Liver (tissue), 8 donors: ENCODE measurements at regions not wholly inside any gene's neighbourhood (a gene's known extent, or its start where the extent isn't known, plus 50 kb on each side); places are given as distances from the start of the nearest gene placed in this dataset.

Experiments used
- DNase-seq: peaks from one replicate; pipeline ENCODE4 v3.0.0-alpha.2; 2017; ENCODE audit warnings: low spot score
- H3K27ac ChIP-seq, 2 donors: one replicate each; pipeline ENCODE4 v1.7.0; 2013; ENCODE audit warnings: inconsistent platforms in 2 of 2, low read length in 2 of 2, control low read depth in 1 of 2, low read depth in 1 of 2, mild to moderate bottlenecking in 1 of 2
- H3K27me3 ChIP-seq, 4 donors: one replicate each; pipeline versions ENCODE4 v1.6.1 to v1.7.0; 2013; ENCODE audit warnings: low read length in 3 of 4, inconsistent platforms in 1 of 4, mild to moderate bottlenecking in 1 of 4, moderate library complexity in 1 of 4; ENCODE audit not compliant: control insufficient read depth in 4 of 4, insufficient read depth in 4 of 4
- H3K36me3 ChIP-seq, 4 donors: one replicate each; pipeline versions ENCODE4 v1.6.1 to v1.7.0; 2013; ENCODE audit warnings: low read length in 3 of 4, mild to moderate bottlenecking in 3 of 4, low read depth in 1 of 4, moderate library complexity in 1 of 4; ENCODE audit not compliant: control insufficient read depth in 4 of 4, insufficient read depth in 3 of 4
- H3K4me1 ChIP-seq, 4 donors: one replicate each; pipeline versions ENCODE4 v1.6.1 to v1.7.0; 2013; ENCODE audit warnings: low read length in 3 of 4, mild to moderate bottlenecking in 3 of 4, moderate library complexity in 1 of 4; ENCODE audit not compliant: control insufficient read depth in 4 of 4, insufficient read depth in 4 of 4
- H3K4me3 ChIP-seq, 3 donors: one replicate each; pipeline versions ENCODE4 v1.6.1 to v1.7.0; 2013; ENCODE audit warnings: low read length in 3 of 3, control low read depth in 1 of 3, low read depth in 1 of 3, mild to moderate bottlenecking in 1 of 3
- H3K9ac ChIP-seq, 2 donors: one replicate each; pipeline ENCODE4 v1.7.0; 2013; ENCODE audit warnings: low read length in 2 of 2, mild to moderate bottlenecking in 2 of 2, moderate library complexity in 2 of 2, control low read depth in 1 of 2, low read depth in 1 of 2
- H3K9me3 ChIP-seq, 4 donors: one replicate each; pipeline versions ENCODE4 v1.6.1 to v1.7.0; 2013; ENCODE audit warnings: low read length in 3 of 4; ENCODE audit not compliant: control insufficient read depth in 4 of 4
- EGR1 ChIP-seq, 2 donors: IDR thresholded peaks; 2 replicates each; pipeline ENCODE4 v1.6.1; 2016 to 2018; ENCODE audit warnings: antibody characterized with exemption in 2 of 2, low read depth in 2 of 2
- FOXA1 ChIP-seq: IDR thresholded peaks from 2 replicates; pipeline ENCODE4 v1.6.1; 2016; ENCODE audit warnings: antibody characterized with exemption
- FOXA2 ChIP-seq: IDR thresholded peaks from 2 replicates; pipeline ENCODE4 v1.6.1; 2016; ENCODE audit warnings: antibody characterized with exemption
- GABPA ChIP-seq, 2 donors: IDR thresholded peaks in 1 of 2; conservative IDR thresholded peaks in 1 of 2; 2 replicates each; pipeline ENCODE4 v1.6.1; 2016; ENCODE audit warnings: antibody characterized with exemption in 2 of 2, mild to moderate bottlenecking in 1 of 2, moderate library complexity in 1 of 2
- HNF4A ChIP-seq, 2 donors: conservative IDR thresholded peaks; 2 replicates each; pipeline ENCODE4 v1.6.1; 2016; ENCODE audit warnings: antibody characterized with exemption in 2 of 2, mild to moderate bottlenecking in 2 of 2
- HNF4G ChIP-seq: IDR thresholded peaks from 2 replicates; pipeline ENCODE4 v1.6.1; 2016; ENCODE audit warnings: antibody characterized with exemption
- JUND ChIP-seq, 2 donors: IDR thresholded peaks; 2 replicates each; pipeline ENCODE4 v1.6.1; 2016; ENCODE audit warnings: antibody characterized with exemption in 2 of 2
- NR2F2 ChIP-seq: IDR thresholded peaks from 2 replicates; pipeline ENCODE4 v1.6.1; 2016; ENCODE audit warnings: antibody characterized with exemption
- RAD21 ChIP-seq, 2 donors: IDR thresholded peaks; 2 replicates each; pipeline ENCODE4 v1.6.1; 2016; ENCODE audit warnings: antibody characterized with exemption in 2 of 2, mild to moderate bottlenecking in 2 of 2
- RXRA ChIP-seq, 2 donors: IDR thresholded peaks; 2 replicates each; pipeline ENCODE4 v1.6.1; 2017 to 2018; ENCODE audit warnings: antibody characterized with exemption in 2 of 2, mild to moderate bottlenecking in 1 of 2
- SP1 ChIP-seq: IDR thresholded peaks from 2 replicates; pipeline ENCODE4 v1.6.1; 2018; ENCODE audit warnings: antibody characterized with exemption, mild to moderate bottlenecking
- TAF1 ChIP-seq: conservative IDR thresholded peaks from 2 replicates; pipeline ENCODE4 v1.6.1; 2016; ENCODE audit warnings: antibody characterized with exemption, mild to moderate bottlenecking
- YY1 ChIP-seq: IDR thresholded peaks from 2 replicates; pipeline ENCODE4 v1.6.1; 2016; ENCODE audit warnings: antibody characterized with exemption, mild to moderate bottlenecking
- WGBS: extraction: QIAGEN DNeasy Blood & Tissue Kit; methylation state at CpG from one replicate; pipeline ENCODE4 v1.1.7; 2013; 5-methylcytosine and 5-hydroxymethylcytosine counted together
- TF ChIP-seq, protein P1 (sequence below): fragments of 150-350 bp; IDR thresholded peaks from 2 replicates; pipeline ENCODE4 v1.5.1; 2017; ENCODE audit warnings: improper control_type of control experiment, low read depth, low read length; ENCODE audit not compliant: missing input control
- TF ChIP-seq, protein P2 (sequence below): IDR thresholded peaks from 2 replicates; pipeline ENCODE4 v1.6.1; 2016; ENCODE audit warnings: antibody characterized with exemption
- TF ChIP-seq, protein P3 (sequence below): IDR thresholded peaks from 2 replicates; pipeline ENCODE4 v1.6.1; 2016; ENCODE audit warnings: antibody characterized with exemption
- donor health status: healthy.
- donor health status: healthy.
- donor health status: healthy.
- donor health status: healthy.
- donor health status: healthy.

DNA sequence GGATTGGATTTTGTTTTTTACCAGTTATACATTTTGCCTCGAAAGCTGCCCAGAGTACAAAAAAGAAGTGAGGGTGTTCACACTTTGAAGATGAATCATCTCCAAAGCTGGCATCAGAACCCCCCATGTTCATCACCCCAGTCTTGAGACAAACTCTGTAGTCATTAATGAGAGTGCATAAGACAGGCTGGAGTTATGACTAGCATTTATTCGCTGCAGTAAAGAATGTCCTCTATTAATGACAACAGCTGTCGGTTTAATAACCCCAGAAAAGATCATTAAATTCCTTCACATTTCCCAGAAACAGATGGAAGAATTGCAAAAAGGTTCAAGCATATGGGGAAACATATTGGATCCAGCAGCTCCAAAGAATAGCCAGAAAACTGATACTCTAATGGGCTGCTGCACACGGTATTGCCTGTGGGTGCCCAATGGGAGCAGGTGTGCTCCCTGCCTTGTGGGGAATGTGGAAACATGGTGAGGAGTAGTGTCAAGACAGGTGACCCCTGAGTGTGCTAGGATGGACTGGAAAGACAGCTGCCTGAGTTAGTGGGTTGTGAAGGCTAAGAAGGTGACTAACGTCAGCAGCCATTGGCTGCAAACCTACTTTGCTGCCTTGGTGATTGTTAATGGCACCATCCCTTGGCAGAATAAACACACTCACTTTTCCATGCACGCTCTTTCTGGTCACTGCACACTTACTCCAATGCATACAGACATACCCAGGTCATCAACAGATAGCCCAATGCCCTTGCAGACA is 81.9 kb downstream of the AIPL1 start (continued):
- TF ChIP-seq, protein P1, sequence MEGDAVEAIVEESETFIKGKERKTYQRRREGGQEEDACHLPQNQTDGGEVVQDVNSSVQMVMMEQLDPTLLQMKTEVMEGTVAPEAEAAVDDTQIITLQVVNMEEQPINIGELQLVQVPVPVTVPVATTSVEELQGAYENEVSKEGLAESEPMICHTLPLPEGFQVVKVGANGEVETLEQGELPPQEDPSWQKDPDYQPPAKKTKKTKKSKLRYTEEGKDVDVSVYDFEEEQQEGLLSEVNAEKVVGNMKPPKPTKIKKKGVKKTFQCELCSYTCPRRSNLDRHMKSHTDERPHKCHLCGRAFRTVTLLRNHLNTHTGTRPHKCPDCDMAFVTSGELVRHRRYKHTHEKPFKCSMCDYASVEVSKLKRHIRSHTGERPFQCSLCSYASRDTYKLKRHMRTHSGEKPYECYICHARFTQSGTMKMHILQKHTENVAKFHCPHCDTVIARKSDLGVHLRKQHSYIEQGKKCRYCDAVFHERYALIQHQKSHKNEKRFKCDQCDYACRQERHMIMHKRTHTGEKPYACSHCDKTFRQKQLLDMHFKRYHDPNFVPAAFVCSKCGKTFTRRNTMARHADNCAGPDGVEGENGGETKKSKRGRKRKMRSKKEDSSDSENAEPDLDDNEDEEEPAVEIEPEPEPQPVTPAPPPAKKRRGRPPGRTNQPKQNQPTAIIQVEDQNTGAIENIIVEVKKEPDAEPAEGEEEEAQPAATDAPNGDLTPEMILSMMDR = no peak
- TF ChIP-seq SP1 (no peak), GABPA (IDR thresholded peaks at IDR 0.05 in 1 of 2, conservative IDR thresholded peaks at IDR 0.05 in 1 of 2) (no peak), HNF4A (conservative IDR thresholded peaks at IDR 0.05) (no peak), TAF1 (no peak), RAD21 (IDR thresholded peaks at IDR 0.05) (no peak), NR2F2 (no peak)
- TF ChIP-seq, protein P2, sequence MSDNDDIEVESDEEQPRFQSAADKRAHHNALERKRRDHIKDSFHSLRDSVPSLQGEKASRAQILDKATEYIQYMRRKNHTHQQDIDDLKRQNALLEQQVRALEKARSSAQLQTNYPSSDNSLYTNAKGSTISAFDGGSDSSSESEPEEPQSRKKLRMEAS = no peak

DNA sequence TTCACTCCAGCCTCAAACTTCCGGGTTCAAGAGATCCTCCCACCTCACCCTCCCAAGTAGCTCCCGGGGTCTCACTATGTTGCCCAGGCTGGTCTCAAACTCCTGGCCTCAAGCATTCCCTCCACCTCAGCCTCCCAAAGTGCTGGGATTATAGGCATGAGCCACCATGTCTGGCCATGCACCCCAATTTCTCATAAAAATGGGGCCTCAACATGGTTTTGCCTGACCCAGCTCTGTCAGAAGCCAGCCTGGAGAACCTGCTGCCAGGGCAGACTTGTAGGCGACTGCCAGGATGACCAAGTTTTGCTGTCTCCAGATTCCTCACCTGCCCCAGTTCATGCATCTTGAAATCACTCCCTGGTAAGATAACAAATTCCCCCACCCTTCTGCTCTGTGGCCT is 82.9 kb downstream of the AIPL1 start:
- WGBS = 85% methylated on average over 3 of the region's 3 CpGs
- TF ChIP-seq FOXA2 (no peak), YY1 (no peak), TAF1 (no peak), FOXA1 (no peak), RXRA (IDR thresholded peaks at IDR 0.05) (no peak), HNF4G (no peak), RAD21 (IDR thresholded peaks at IDR 0.05) (no peak), GABPA (IDR thresholded peaks at IDR 0.05 in 1 of 2, conservative IDR thresholded peaks at IDR 0.05 in 1 of 2) (no peak), JUND (IDR thresholded peaks at IDR 0.05) (no peak), EGR1 (IDR thresholded peaks at IDR 0.05; ENCODE audit: low read depth in 2 of 2) (no peak)
- TF ChIP-seq, protein P3, sequence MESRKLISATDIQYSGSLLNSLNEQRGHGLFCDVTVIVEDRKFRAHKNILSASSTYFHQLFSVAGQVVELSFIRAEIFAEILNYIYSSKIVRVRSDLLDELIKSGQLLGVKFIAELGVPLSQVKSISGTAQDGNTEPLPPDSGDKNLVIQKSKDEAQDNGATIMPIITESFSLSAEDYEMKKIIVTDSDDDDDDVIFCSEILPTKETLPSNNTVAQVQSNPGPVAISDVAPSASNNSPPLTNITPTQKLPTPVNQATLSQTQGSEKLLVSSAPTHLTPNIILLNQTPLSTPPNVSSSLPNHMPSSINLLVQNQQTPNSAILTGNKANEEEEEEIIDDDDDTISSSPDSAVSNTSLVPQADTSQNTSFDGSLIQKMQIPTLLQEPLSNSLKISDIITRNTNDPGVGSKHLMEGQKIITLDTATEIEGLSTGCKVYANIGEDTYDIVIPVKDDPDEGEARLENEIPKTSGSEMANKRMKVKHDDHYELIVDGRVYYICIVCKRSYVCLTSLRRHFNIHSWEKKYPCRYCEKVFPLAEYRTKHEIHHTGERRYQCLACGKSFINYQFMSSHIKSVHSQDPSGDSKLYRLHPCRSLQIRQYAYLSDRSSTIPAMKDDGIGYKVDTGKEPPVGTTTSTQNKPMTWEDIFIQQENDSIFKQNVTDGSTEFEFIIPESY = no peak
- TF ChIP-seq, protein P2 = no peak
- Histone ChIP-seq H3K27me3 (peaks cover 0 to 8% (median 3%) of the 10 kb centered on the region in 4 donors), H3K4me1 (no peaks in the 10 kb centered on the region), H3K36me3 (no peaks in the 10 kb centered on the region), H3K9me3 (no peaks in the 10 kb centered on the region), H3K27ac (no peak overlapping the region), H3K4me3 (no peak overlapping the region), H3K9ac (no peak overlapping the region)
- DNase-seq = no peak

DNA sequence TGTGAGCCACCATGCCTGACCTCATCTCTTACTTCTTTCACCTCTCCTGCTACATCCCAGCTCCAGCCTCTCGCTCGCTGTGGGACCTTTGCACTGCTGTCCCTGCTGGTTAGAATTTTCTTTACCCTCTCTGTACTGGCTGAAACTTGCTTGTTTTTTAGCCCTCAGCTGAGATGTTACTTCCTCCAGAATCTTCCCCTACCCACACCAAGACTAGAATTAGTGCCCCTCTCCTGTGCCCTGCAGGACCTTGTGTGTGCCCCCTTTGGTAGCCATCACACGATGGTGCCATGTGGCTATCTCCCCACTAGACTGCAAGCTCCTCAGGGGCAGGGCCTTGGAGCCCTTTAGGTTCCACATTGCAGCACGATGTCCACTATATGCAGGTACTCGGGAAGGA is 84.1 kb downstream of the AIPL1 start:
- Histone ChIP-seq H3K27me3 (peaks cover 0 to 8% (median 2%) of the 10 kb centered on the region in 4 donors), H3K27ac (no peak overlapping the region), H3K9ac (no peak overlapping the region), H3K4me3 (no peak overlapping the region), H3K36me3 (no peaks in the 10 kb centered on the region), H3K4me1 (no peaks in the 10 kb centered on the region), H3K9me3 (no peaks in the 10 kb centered on the region)
- no peak for DNase-seq
- WGBS = 91% methylated on average over 5 of the region's 5 CpGs
- TF ChIP-seq HNF4G (no peak), EGR1 (IDR thresholded peaks at IDR 0.05; ENCODE audit: low read depth in 2 of 2) (no peak), NR2F2 (no peak), FOXA1 (no peak), HNF4A (conservative IDR thresholded peaks at IDR 0.05) (no peak), RXRA (IDR thresholded peaks at IDR 0.05) (no peak), JUND (IDR thresholded peaks at IDR 0.05) (no peak), GABPA (IDR thresholded peaks at IDR 0.05 in 1 of 2, conservative IDR thresholded peaks at IDR 0.05 in 1 of 2) (no peak)
